D721Med (cell line): ENCODE measurements at regions not wholly inside any gene's neighbourhood (a gene's known extent, or its start where the extent isn't known, plus 50 kb on each side); places are given as distances from the start of the nearest gene placed in this dataset.
"Not testable (repeated sequence)": the region's sequence is repeated elsewhere in the genome, so short reads cannot be mapped to it uniquely, and the experiment has no call there.

ENCODE experiments used
- DNase-seq: peaks from one replicate; pipeline ENCODE4 v3.0.0; 2011; ENCODE audit warnings: low spot score; ENCODE audit not compliant: insufficient read length
- FAIRE-seq: peaks from 2 replicates; lab custom pipeline; 2011; peaks lifted over from hg19 to GRCh38; lab: Jason Lieb, UNC
- CTCF ChIP-seq: IDR thresholded peaks from 2 replicates; pipeline ENCODE4 v1.5.1; 2012; ENCODE audit warnings: mild to moderate bottlenecking, control low read depth; ENCODE audit not compliant: insufficient read depth; ENCODE audit errors: missing control alignments

- no peak for TF ChIP-seq CTCF
- no peak for DNase-seq
- FAIRE-seq, result no peak
Measured at GRCh38 chr18:4986677-4987076, 210.4 kb downstream of the AKAIN1 start.

GRCh38 chr18:4986066-4986465 lies 211.0 kb downstream of the AKAIN1 start:
- no peak for TF ChIP-seq CTCF
- FAIRE-seq (no peak), DNase-seq (no peak)

- no peak for DNase-seq
- TF ChIP-seq CTCF, result no peak
- no peak for FAIRE-seq
Measured at GRCh38 chr18:4961121-4961909, 235.7 kb downstream of the AKAIN1 start.

GRCh38 chr18:4960578-4960977 lies 236.5 kb downstream of the AKAIN1 start:
- TF ChIP-seq CTCF, result no peak
- DNase-seq (no peak), FAIRE-seq (no peak)

GRCh38 chr18:4931209-4931608 lies 265.8 kb downstream of the AKAIN1 start:
- TF ChIP-seq CTCF, result no peak
- FAIRE-seq, result no peak
- no peak for DNase-seq

- no peak for DNase-seq
- TF ChIP-seq CTCF, result no peak
- FAIRE-seq, result no peak
Measured at GRCh38 chr18:4921548-4921947, 275.5 kb downstream of the AKAIN1 start.

- FAIRE-seq, DNase-seq: not testable (repeated sequence)
Measured at GRCh38 chr18:4917509-4917908, 279.5 kb downstream of the AKAIN1 start.
